Testis (tissue), 2 donors: ENCODE measurements at regions not wholly inside any gene's neighbourhood (a gene's known extent, or its start where the extent isn't known, plus 50 kb on each side); places are given as distances from the start of the nearest gene placed in this dataset.

Source experiments
- DNase-seq: peaks from one replicate; pipeline ENCODE4 v3.0.0-alpha.2; 2019
- H3K27ac ChIP-seq, 2 donors: fragments of 200-600 bp; sonication (generic); one replicate each; pipeline ENCODE4 v1.5.1; 2019
- H3K27me3 ChIP-seq: fragments of 200-600 bp; sonication (generic); one replicate; pipeline ENCODE4 v1.5.1; 2019
- H3K36me3 ChIP-seq: fragments of 200-600 bp; sonication (generic); one replicate; pipeline ENCODE4 v1.5.1; 2017; ENCODE audit warnings: low read depth; ENCODE audit errors: missing control alignments
- H3K4me1 ChIP-seq: fragments of 200-600 bp; sonication (generic); one replicate; pipeline ENCODE4 v1.5.1; 2019
- H3K4me3 ChIP-seq, 2 donors: fragments of 200-600 bp; sonication (generic); one replicate each; pipeline ENCODE4 v1.5.1; 2017 to 2019
- H3K9me3 ChIP-seq: fragments of 200-600 bp; sonication (generic); one replicate; pipeline ENCODE4 v1.5.1; 2017
- CTCF ChIP-seq, 3 experiments: fragments of 450-650 bp in 2 of 3; fragments of 200-600 bp in 1 of 3; sonication (generic) in 1 of 3; IDR thresholded peaks; one replicate each; pipeline ENCODE4 v1.5.1; 2016 to 2019; ENCODE audit warnings: antibody characterized with exemption in 3 of 3, mild to moderate bottlenecking in 2 of 3, moderate library complexity in 1 of 3
- POLR2A ChIP-seq: fragments of 450-650 bp; IDR thresholded peaks from one replicate; pipeline ENCODE4 v1.6.1; 2017; ENCODE audit warnings: antibody characterized with exemption, mild to moderate bottlenecking, moderate library complexity
- WGBS, 2 donors: methylation state at CpG; one replicate each; pipeline ENCODE4 v1.1.5; 2018; 5-methylcytosine and 5-hydroxymethylcytosine counted together
- intact Hi-C: fragments of 100-400 bp; cut with DNase I; formaldehyde crosslinking; loops from one replicate; pipeline ENCODE4 v1.15.1; 2023; ENCODE audit warnings: low total_unique reads

- H3K4me1 ChIP-seq, result no peaks in the 10 kb centered on the region
- H3K27me3 ChIP-seq, result no peaks in the 10 kb centered on the region
- no peak overlapping the region for H3K4me3 ChIP-seq
- H3K36me3 ChIP-seq, result no peaks in the 10 kb centered on the region
- TF ChIP-seq POLR2A, result no peak
- TF ChIP-seq CTCF (IDR thresholded peaks at IDR 0.05), result no peak
- intact Hi-C loops, result no loop called here
- no peaks in the 10 kb centered on the region for H3K9me3 ChIP-seq
- no peak for DNase-seq
- H3K27ac ChIP-seq, result no peak overlapping the region
- 82 to 83% methylated on average over 7 to 10 of the region's 10 CpGs for WGBS, 2 donors
Measured at GRCh38 chr6:4344317-4344899, 209.0 kb upstream of the ECI2 start.

GRCh38 chr6:4342407-4343137 is 207.2 kb upstream of the ECI2 start:
- no peaks in the 10 kb centered on the region for H3K36me3 ChIP-seq
- TF ChIP-seq POLR2A (no peak), CTCF (IDR thresholded peaks at IDR 0.05) (no peak)
- H3K4me1 ChIP-seq, result no peaks in the 10 kb centered on the region
- WGBS, 2 donors, result 93 to 96% methylated on average over 4 of the region's 4 CpGs
- no peak overlapping the region for H3K27ac ChIP-seq
- no peak for DNase-seq
- H3K27me3 ChIP-seq, result no peaks in the 10 kb centered on the region
- intact Hi-C loops, result no loop called here
- no peak overlapping the region for H3K4me3 ChIP-seq
- H3K9me3 ChIP-seq, result no peaks in the 10 kb centered on the region

GRCh38 chr6:4341078-4341797 is 205.9 kb upstream of the ECI2 start:
- DNase-seq, result no peak
- no peaks in the 10 kb centered on the region for H3K36me3 ChIP-seq
- no peaks in the 10 kb centered on the region for H3K27me3 ChIP-seq
- 64% methylated on average over 5 of the region's 5 CpGs for WGBS, 2 donors
- no peak overlapping the region for H3K27ac ChIP-seq
- H3K4me3 ChIP-seq, result no peak overlapping the region
- H3K9me3 ChIP-seq, result no peaks in the 10 kb centered on the region
- intact Hi-C loops, result no loop called here
- H3K4me1 ChIP-seq, result peaks cover 2% of the 10 kb centered on the region
- TF ChIP-seq POLR2A (no peak), CTCF (IDR thresholded peaks at IDR 0.05) (no peak)

- H3K36me3 ChIP-seq, result no peaks in the 10 kb centered on the region
- no peak for DNase-seq
- H3K4me3 ChIP-seq, result no peak overlapping the region
- no peaks in the 10 kb centered on the region for H3K9me3 ChIP-seq
- H3K4me1 ChIP-seq, result peaks cover 7% of the 10 kb centered on the region
- no peaks in the 10 kb centered on the region for H3K27me3 ChIP-seq
- TF ChIP-seq CTCF (IDR thresholded peaks at IDR 0.05), result no peak
- TF ChIP-seq POLR2A, result no peak
- intact Hi-C loops, result no loop called here
- 81 to 90% methylated on average over 7 of the region's 7 CpGs for WGBS, 2 donors
- H3K27ac ChIP-seq, result no peak overlapping the region
Measured at GRCh38 chr6:4340544-4340943, 205.2 kb upstream of the ECI2 start.
